ENCODE measurements at regions not wholly inside any gene's neighbourhood (a gene's known extent, or its start where the extent isn't known, plus 50 kb on each side); places are given as distances from the start of the nearest gene placed in this dataset.

DNA sequence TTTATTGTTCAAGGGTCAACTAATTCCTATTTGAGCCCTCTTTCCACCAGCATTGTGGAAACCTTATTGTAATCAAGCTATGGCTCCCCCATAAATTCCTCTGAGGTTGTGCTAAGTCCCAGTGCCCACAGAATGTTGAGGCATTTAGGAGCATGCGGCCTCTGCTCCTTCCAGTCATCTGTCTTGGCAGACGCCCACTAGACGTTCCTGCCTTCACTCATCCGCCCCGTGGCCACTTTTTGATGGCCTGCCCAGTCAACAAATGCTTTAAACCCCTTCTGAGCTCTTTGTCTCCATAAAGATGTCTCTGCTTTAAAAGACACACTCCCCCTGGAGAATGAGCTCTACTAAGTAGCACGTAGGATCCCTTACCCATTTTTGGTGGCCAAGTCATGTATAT is 104.7 kb downstream of the GAS1 start:
- H3K27me3 ChIP-seq (ENCODE audit: control insufficient read depth in 1 of 2, insufficient read depth in 2 of 2, low read length in 2 of 2): peaks cover 0 to 16% of the 10 kb centered on the region in 2 experiments; a peak in 2 of 5 replicates
- no peaks in the 10 kb centered on the region for H3K36me3 ChIP-seq (replicated peaks in 1 of 2; ENCODE audit: control insufficient read depth in 1 of 2, insufficient read depth in 2 of 2, low read length in 2 of 2)
- BruUV-seq (replicated peaks): no TSS peak
- WGBS (ENCODE audit: low lambda C conversion rate): 5% methylated on average over 6 of the region's 6 CpGs
- intact Hi-C loops (cut with micrococcal nuclease; ENCODE audit: unreplicated experiment) (no loop called here), in situ Hi-C loops (cut with HindIII; ENCODE audit: extremely low pct_ligation_motif_present, low pct_unique_long_range_greater_than_20kb) (no loop called here)
- no peak overlapping the region for H3K4me2 ChIP-seq (ENCODE audit: low read depth, low read length)
- no peak overlapping the region for H3K4me3 ChIP-seq (replicated peaks in 1 of 3; ENCODE audit: insufficient read depth in 1 of 3, low read depth in 2 of 3, low read length in 3 of 3)
- H3K27ac ChIP-seq (ENCODE audit: extremely low read length, insufficient read depth, low read length): no peak overlapping the region
- no peak for ATAC-seq
- TF ChIP-seq RBFOX2 (IDR thresholded peaks at IDR 0.05; ENCODE audit: low read depth, low read length) (no peak), ZMYM2 (CRISPR knock-in tag; IDR thresholded peaks at IDR 0.05) (no peak), NFE2 (CRISPR knock-in tag; IDR thresholded peaks at IDR 0.05) (no peak), ZNF891 (CRISPR knock-in tag; IDR thresholded peaks at IDR 0.05) (no peak), ZNF672 (CRISPR knock-in tag; IDR thresholded peaks at IDR 0.05) (no peak)
- TF ChIP-seq, protein P1, sequence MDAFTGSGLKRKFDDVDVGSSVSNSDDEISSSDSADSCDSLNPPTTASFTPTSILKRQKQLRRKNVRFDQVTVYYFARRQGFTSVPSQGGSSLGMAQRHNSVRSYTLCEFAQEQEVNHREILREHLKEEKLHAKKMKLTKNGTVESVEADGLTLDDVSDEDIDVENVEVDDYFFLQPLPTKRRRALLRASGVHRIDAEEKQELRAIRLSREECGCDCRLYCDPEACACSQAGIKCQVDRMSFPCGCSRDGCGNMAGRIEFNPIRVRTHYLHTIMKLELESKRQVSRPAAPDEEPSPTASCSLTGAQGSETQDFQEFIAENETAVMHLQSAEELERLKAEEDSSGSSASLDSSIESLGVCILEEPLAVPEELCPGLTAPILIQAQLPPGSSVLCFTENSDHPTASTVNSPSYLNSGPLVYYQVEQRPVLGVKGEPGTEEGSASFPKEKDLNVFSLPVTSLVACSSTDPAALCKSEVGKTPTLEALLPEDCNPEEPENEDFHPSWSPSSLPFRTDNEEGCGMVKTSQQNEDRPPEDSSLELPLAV (CRISPR knock-in tag; conservative IDR thresholded peaks at IDR 0.05; ENCODE audit: low read depth): no peak
- TF ChIP-seq, protein P2, sequence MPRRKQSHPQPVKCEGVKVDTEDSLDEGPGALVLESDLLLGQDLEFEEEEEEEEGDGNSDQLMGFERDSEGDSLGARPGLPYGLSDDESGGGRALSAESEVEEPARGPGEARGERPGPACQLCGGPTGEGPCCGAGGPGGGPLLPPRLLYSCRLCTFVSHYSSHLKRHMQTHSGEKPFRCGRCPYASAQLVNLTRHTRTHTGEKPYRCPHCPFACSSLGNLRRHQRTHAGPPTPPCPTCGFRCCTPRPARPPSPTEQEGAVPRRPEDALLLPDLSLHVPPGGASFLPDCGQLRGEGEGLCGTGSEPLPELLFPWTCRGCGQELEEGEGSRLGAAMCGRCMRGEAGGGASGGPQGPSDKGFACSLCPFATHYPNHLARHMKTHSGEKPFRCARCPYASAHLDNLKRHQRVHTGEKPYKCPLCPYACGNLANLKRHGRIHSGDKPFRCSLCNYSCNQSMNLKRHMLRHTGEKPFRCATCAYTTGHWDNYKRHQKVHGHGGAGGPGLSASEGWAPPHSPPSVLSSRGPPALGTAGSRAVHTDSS (CRISPR knock-in tag; conservative IDR thresholded peaks at IDR 0.05): no peak
- TF ChIP-seq, protein P3, sequence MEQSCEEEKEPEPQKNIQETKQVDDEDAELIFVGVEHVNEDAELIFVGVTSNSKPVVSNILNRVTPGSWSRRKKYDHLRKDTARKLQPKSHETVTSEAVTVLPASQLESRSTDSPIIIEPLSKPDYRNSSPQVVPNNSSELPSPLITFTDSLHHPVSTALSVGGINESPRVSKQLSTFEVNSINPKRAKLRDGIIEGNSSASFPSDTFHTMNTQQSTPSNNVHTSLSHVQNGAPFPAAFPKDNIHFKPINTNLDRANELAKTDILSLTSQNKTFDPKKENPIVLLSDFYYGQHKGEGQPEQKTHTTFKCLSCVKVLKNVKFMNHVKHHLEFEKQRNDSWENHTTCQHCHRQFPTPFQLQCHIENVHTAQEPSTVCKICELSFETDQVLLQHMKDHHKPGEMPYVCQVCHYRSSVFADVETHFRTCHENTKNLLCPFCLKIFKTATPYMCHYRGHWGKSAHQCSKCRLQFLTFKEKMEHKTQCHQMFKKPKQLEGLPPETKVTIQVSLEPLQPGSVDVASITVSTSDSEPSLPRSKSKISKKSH (CRISPR knock-in tag; IDR thresholded peaks at IDR 0.05; ENCODE audit: borderline replicate concordance): no peak
- TF ChIP-seq, protein P4, sequence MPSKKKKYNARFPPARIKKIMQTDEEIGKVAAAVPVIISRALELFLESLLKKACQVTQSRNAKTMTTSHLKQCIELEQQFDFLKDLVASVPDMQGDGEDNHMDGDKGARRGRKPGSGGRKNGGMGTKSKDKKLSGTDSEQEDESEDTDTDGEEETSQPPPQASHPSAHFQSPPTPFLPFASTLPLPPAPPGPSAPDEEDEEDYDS (CRISPR knock-in tag; IDR thresholded peaks at IDR 0.05): no peak
- H3K9ac ChIP-seq (ENCODE audit: insufficient read depth, low read depth, low read length): no peak overlapping the region
- ChIA-PET POLR2A (no interaction called here), CTCF (ENCODE audit: low intra/inter-chr PET ratio, low total read pairs) (no interaction called here)
- no peaks in the 10 kb centered on the region for H3K79me2 ChIP-seq (ENCODE audit: insufficient read depth, low read length)
- H3K4me1 ChIP-seq (ENCODE audit: insufficient read depth, low read length): no peaks in the 10 kb centered on the region
- no peak overlapping the region for H2AFZ ChIP-seq (ENCODE audit: low read length)
- FAIRE-seq: no peak
- no peaks in the 10 kb centered on the region for H3K9me3 ChIP-seq (ENCODE audit: low read length)
- no peaks in the 10 kb centered on the region for H4K20me1 ChIP-seq (ENCODE audit: insufficient read depth, low read length)
- DNase-seq (ENCODE audit: low spot score): no peak

Measured in HepG2 (cell line).